Cerebellar nuclear complex (tissue), 1 donor: ENCODE measurements at regions not wholly inside any gene's neighbourhood (a gene's known extent, or its start where the extent isn't known, plus 50 kb on each side); places are given as distances from the start of the nearest gene placed in this dataset.
"Not testable (repeated sequence)": the region's sequence is repeated elsewhere in the genome, so short reads cannot be mapped to it uniquely, and the experiment has no call there.

Experiments
- DNase-seq, 2 experiments: peaks; one replicate each; lab custom pipeline; 2025; lab: John Stamatoyannopoulos, UW

DNA sequence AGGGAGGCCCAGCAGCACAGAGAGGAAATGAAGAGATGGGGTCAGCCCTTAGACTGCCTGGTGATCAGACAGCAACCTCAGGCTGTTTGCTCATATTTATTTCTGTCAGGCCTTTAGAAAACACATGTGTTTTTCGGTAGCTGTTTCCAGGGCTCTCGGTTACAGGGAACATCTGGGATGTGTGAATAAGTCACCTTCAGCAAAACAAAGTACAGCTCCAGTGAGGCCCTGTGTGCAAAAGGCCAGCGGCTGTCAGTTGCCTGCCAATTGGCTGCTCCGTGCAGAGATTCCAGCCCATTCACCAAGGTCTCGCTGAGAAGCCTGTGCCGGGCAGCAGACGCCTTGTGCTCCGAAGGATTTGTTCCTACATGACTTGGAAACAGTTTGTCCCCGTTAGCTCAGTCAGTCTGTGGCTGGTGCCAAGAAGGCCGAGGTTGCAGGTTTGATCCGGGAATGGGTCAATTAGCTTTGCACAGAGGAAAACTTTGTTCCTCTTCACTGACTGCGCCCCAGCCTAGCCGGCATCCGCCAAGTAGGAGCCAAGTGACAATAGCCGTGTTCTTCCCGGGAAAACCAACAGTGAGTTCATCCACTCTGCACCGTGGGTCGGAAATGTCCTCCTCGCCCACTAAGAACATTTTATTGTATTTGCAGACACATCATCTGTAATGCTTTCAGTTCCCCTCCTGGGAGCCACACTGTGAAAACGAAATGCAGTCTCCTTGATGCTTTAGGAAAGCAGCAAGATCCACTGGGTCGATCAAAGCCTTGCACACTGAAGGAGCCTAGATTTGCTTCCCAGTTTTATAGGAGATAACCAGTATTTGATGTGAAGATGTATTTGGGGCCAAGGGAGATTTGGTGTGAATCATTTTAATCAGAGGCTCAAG, 315.4 kb upstream of the CDYL start:
- DNase-seq = no peak

DNA sequence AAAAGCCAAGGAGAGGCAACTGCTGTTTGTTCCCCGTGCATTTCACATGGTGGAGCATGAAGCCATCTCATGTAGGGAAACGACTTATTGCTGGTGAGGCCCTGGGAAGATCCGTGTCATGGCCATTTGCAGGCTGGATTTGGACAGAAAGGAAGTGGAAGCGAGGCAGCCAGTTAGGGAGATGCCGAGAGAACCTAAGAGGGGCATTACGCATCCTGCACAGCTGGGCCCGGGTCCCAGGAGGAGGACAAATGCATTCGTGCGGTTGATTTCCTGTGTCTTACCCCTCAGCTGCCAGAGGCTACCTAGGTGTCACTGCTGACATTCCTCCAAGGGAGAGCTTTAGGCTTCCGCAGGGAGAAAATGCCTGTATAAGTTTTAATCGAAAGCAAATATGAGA, 316.2 kb upstream of the CDYL start:
- no peak for DNase-seq

DNA sequence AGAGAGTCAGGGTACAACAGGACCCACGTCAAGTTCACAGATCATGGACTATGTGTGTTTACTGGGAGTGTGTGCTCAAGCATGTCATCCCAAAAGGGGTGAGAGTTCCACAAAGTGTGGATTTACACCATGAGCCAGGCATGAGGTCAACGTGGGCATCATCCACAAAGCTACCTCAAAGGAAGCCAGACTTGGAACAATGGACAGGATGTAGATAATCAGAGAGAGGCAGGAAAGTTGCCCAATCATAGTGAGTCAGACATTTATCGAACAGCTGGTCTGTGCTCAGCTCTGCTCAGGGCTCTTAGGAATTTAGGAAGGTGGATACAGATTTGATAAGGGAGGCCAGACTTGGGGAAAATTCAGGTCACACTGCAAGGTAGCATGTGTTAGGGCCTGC, 317.2 kb upstream of the CDYL start:
- DNase-seq = no peak

DNA sequence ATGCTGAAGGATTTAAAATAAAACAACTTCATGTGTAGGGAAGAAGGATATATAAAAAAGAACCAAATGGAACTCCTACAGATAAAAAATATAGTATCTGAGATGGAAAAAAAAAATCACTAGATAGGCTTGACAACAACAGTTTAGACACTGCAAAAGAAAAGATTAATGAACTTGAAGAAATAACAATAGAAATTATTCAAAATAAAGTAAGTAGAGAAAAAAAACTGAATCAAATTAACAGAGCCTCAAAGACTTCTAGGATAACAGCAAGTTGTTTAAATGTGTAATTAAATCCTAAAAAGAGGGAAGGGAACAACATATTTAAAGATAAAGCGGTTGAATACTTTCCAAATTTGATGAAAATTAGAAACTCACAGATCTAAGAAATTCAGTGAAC, 316.3 kb upstream of the ECI2 start:
- no peak for DNase-seq

DNA sequence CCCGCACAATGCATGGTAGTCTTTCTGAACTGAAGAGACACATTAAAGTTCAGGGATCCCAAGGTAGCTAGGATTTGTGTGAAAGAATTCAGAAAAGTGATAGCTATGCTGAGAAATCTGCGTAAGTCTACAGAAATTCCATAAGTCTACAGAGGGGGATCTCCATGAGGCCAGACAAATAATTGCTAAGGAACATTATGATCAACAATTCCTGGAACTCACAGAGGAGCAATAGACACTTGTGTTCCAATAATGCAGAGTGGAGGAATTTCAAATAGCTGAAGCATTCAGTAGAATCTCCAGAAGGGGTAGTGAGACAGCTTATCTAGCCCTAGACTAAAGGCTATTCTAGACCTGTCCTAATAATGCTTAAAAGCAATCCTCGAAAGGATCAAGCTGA, 315.7 kb upstream of the ECI2 start:
- DNase-seq = no peak

DNA sequence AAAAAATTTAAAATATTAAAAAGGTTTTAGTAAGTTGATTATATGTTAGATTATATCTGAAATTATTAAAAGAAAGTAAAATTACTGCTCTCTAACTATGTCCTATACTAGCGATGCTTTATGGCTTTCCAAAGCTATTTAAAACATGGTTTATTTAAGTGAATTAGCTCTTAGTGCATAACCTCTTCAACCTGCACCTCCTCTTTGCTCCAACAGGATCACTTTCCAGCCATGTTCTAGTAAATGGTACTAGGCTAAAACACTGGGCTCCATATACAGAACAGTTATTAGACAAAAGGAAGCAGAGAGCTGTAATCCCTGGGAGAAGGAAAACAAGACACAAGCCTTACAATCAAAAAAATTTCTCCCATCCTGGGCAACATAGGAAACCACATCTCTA, 314.9 kb upstream of the ECI2 start:
- no peak for DNase-seq

DNA sequence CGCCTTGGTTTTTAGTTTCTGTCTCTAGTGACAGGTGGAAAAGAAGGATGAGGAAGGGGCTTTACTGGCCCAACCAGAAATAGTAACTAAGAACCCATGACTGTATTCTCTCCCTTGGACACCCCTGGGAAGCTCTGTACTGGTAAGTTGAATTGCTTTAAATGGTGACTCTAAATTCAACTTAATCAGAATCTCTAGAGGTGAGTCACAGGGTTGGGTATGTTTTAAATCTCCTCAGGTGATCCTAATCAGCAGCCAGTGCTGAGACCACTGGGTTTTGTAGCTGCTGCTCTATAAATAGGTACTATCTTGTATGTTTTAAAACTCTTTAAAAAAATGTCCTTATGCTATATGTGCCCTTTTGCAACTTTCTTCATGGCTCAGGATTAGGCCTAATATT, 314.0 kb upstream of the ECI2 start:
- no peak for DNase-seq

DNA sequence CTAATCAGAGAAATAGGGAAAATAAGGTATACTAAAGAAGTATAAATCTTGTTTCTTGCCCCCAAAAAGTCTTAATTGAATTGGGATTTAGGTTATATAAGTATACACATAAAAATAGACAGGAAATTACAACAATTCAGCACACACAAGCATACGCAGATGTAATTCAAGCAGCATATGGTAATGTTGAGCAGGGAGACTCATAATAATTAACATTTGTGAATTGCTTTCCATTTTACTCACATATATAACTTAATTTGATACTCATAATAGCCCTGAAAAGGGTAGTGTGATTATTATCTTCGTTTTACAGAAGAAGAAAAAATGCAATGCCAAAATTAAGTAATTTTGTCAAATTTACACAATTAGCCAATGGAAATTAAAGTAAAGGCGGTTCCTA, 313.5 kb upstream of the ECI2 start:
- no peak for DNase-seq

DNA sequence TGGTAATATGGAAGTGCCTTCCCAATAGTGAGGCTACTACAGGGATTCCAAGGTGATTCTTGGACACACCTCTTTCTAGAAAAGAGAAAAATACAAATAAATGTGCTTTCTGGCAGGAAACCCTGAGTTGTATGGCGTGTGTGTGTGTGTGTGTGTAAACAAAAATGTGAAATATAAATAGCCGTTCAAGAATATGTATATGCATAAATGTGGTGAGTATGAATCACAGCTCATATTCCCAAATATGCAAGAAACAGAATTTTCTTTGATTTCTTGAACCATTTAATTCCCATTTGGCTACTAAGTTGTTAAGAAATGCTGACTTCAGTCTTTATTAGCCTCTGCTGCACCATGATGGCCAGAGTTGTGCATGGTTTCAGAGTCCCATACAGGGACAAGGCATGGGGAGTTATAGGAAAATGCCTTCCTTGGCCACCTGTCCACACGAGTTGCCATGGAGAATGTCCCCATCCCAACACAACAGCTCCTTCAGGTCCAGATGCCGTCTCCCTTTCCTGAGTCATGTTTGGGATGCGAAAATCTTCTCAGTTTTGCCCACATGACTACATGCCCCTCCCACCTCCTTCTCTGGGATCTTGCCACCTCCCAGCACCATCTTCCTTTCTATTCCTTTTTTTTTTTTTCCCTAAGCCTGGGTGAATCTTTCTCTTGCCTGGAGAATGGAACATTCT, 312.4 kb upstream of the ECI2 start:
- no peak for DNase-seq

DNA sequence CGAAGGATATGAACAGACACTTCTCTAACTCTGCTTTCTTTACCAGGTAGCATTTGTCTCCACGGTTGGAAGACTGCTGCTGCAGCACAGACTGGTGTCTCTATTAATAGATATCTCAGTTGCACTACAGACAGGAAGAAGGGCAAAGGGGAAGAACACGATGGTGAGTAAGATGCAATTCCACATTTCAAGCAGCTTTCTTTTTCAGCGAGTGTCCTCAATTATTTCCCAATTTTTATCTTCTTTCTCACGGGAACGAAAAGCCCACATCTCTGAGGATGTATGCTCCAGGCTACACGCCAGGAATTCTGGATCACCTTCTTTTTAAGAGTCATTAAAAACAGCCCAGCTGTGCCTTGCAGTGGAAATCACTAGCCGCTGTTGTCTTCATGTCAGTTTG, 311.6 kb upstream of the ECI2 start:
- DNase-seq = no peak

DNA sequence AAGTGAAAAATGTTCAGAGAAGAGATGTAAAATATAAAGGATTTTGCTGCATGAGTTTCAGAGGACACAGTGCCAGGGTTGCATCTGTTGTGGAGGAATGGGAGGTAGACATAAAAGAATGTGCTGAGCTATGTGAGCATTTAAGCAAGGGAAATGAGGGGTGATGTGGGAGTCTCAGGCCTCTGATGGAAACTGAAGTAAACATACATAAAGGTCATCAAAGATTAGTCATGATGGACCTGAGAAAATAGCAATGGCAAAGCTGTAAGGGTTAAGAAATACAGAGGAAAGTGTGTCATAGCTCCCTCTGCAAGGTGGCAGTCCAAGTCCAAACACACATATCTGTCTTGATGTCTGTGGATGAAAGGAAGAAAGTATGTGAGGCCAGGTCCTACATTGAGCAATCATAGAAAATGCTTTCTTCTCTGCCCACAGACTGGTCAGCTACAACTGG, 306.6 kb upstream of the ECI2 start:
- DNase-seq = no peak

DNA sequence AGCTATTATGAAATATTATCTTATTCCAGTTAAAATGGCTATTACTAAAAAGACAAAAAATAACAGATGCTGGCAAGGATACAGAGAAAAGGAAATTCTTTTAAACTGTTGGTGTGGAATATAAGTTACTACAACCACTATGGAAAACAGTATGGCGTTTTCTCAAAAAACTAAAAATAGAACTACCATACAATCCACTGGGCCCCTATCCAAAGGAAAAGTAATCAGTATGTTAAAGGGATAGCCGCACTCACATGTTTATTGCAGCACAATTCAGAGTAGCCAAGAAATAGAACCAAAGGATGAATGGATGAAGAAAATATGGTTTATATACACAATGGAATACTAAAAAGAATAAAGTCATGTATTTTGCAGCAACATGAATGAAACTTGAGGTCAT, 303.8 kb upstream of the ECI2 start:
- DNase-seq = no peak

DNA sequence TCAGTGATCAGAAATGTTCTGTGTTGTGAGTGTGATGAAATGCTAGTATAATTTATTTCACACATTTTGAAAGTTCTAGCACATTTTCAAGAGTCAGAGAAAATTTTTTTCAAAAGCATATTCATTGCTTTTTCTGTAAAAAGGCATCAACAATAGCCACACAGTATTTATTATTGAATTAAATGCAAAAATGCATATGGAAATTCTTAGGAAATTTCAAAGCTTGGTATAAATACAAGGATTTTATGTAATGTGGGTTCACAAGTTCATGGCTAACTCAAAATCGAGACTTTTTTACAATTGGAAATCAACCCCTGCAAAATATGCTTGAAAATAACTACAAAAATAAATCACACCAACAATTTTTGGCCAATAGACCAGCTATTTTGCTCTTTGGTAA, 302.0 kb upstream of the ECI2 start:
- DNase-seq = no peak

DNA sequence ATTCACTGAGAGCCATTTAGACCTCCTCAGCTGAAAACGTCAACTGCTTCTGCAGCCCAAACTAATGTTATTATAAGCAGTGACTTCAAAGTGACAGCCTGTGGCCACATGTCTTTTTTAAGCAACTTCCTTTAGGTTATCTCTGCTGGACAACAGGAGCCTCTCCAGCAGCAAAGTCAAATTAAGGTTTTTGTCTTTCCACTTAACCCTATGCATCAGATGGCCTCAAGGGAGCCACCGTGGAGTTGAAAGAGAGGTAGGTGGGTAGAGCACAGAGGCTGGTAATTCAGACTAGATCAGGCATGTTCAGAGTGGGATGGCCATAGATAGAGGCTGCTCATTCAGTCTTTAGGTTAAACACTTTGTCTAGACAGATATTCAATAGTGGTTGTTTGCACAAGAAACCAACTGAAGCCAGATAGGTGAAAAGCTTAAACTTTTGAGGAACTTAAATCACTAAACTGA, 300.6 kb upstream of the ECI2 start:
- DNase-seq = no peak

DNA sequence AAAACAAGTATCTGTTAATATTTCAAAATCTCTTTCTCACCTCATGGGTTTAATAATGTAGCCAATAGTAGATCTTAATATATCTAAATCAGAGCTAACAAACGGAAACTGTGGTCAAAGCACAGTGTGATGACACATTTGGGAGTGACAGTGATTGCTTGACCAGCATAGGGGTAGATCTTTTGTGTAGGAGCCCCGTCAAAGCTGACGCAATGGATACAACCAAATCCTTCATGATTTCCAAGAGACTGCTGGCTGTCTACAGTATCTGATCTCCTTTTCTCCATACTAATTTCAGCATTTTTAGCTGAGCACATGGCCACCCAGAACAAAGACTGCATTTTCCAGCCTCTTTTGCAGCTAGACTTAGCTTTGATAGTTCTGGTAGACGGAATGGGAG, 299.3 kb upstream of the ECI2 start:
- no peak for DNase-seq

DNA sequence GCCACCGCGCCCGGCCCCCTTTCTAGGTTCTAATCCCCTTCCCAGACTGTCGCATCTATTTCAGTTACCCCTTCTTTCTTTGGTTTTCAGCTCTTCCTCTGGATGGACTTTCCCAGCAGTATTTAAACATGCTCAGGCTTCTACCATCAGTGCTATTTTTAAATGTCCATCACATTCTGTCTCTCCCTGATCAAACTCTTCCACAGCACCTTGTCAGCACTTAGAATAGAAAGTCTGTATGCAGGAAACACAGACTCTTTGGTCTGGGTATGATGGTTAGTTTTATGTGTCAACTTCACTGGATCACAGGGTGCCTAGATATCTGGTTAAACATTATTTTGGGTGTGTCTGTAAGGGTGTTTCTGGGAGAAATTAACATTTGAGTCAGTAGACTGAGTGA, 297.8 kb upstream of the ECI2 start:
- DNase-seq = no peak

DNA sequence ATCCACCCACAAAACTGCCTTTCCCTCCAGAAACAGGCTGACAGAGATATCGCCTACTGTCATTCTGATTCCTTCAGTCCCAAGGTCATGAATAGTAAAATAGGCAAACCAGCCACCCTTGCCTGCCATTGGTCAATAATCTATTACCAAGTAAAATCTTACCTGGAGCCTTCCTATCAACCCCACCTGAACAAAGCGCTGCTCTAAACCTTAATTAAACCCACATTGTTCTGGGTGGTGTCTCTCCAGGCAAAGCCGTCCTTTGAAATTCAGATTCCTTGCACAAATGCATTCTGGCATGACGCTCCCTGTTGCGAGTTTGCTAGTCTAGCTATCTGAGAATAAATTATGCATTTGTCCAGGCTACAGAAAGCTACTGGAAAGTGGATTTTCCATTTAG, 291.6 kb upstream of the ECI2 start:
- no peak for DNase-seq

DNA sequence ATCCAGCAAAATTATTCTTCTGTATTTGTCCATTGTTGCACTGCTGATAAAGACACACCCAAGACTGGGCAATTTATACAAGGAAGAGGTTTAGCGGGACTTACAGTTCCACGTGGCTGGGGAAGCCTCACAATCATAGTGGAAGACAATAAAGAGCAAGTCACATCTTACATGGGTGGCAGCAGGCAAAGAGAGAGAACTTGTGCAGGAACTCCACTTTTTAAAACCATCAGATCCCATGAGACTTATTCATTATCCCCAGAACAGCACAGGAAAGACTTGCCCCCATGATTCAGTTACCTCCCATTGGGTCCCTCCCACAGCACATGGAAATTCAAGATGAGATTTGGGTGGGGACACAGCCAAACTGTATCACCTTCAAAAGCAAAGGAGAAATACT, 286.5 kb upstream of the ECI2 start:
- DNase-seq = no peak

DNA sequence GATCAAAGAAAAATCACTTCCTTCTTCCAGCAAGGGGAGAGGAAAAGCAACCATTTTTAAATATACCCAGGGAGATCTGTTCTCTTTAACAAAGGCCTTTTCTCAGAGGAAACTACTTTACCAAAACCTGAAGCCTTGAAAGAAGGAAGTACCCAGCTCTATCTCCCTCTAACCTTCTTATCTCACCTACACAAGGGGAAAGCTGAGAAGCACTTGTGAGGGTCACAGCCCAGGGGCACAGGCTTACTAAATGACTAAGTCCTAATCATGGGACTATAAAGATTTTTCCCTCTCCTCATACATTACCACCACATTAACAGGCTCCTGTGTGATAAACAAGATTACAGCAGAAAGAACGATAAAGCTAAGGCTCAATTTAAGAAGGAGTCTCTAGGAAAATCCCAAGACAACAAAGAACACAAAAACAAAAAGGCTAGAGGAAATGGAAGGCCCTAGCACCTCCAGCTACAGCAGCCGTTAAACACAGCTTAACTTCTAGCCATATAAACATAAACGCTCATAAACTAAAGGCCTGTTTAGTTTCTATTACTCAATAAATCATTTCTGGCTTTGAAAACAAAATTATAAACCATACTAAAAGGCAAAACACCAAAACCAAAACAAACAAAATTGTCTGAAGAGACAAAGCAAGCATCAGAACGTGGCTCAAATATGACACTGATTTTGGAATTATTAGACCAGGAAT, 284.9 kb upstream of the ECI2 start:
- DNase-seq = no peak

DNA sequence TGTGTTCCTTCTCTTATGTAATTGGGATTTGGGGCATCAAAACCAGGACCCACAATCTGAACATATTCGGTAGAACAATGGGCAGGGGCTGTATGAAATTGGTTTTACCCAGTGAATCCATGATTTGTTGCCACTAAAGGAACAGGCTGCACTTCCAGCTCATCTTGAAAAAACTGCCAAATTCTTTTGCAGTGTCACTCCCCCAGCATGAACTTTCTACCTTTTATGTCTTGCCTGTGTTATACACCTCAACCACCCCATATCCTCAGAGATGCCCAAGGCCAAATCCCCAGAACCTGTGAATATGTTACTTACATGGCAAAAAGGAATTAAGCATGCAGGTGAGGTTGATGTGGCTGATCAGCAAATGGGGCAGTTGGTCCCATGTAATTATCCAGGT, 280.2 kb upstream of the ECI2 start:
- DNase-seq = no peak

DNA sequence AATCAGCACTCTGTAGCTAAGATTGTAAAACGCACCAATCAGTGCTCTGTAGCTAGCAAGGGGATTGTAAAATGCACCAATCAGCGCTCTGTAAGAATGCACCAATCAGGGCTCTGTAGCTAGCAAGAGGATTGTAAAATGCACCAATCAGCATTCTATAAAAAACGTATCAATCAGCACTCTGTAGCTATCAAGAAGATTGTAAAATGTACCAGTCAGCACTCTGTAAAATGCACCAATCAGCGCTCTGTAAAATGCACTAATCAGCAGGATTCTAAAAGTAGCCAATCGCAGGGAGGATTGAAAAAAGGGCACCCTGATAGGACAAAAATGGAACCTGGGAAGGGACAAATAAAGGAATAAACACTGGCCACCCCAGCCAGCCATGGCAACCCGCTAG, 278.7 kb upstream of the ECI2 start:
- DNase-seq = not testable (repeated sequence)

DNA sequence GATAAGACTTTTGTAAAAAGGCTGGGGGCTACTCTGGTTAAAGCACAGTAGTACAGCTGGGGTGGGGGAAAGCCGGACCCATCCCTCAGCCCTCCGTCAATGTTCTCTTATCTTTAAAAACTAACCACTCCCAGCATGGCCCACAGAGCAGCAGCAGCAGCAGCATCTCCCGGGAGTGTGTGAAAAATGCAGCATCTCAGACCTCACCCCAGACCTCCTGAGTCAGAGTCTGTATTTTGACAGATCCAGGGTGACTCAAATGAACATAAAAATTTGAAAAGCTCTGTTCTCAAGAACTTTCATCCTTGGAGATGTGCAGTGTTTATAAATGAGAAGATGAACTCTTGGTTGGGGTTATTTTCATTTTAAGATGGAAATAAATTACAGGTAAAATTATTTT, 277.7 kb upstream of the ECI2 start:
- DNase-seq = no peak

DNA sequence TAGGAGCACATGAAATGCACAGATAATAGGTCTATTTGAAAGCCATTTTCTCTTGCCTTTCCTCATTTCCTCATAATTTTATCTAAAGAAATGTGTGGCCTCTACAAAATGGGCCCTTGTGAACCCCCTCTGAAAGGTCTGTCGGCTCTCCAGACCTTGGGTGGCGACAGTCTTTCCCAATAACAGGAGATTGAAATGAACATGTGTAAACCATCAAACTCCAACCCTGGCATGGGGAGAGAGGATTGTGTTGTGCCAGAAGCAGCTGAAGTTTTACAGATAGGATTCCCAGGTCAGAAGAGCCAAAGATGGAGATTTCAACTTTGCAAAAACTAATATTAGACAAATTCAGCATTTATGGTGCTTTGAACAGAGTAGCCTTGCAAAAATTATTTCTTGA, 277.1 kb upstream of the ECI2 start:
- DNase-seq = no peak
